ENCODE measurements at regions not wholly inside any gene's neighbourhood (a gene's known extent, or its start where the extent isn't known, plus 50 kb on each side); places are given as distances from the start of the nearest gene placed in this dataset.
A peak's percentile ranks its signal among the peaks of the same experiment; 100 is the strongest.

GRCh38 chr10:98326621-98327027 is 58.6 kb upstream of the LOXL4 start:
- no peak overlapping the region for H3K27ac ChIP-seq (ENCODE audit: extremely low read length, insufficient read depth, low read length)
- in situ Hi-C loops (cut with HindIII; ENCODE audit: extremely low pct_ligation_motif_present, low pct_unique_long_range_greater_than_20kb) (no loop called here), intact Hi-C loops (cut with micrococcal nuclease; ENCODE audit: unreplicated experiment) (no loop called here)
- no peaks in the 10 kb centered on the region; the same call in 1 of the 2 replicates for H3K9me3 ChIP-seq (ENCODE audit: low read length)
- FAIRE-seq (no peak), DNase-seq (ENCODE audit: low spot score) (no peak), ATAC-seq (0 out of 3 replicates have a peak, but pooled peaks have one; percentile 19)
- ChIA-PET POLR2A (no interaction called here), CTCF (ENCODE audit: low intra/inter-chr PET ratio, low total read pairs) (no interaction called here)
- H3K36me3 ChIP-seq (replicated peaks in 1 of 2; ENCODE audit: control insufficient read depth in 1 of 2, insufficient read depth in 2 of 2, low read length in 2 of 2), result no peaks in the 10 kb centered on the region
- no peak for TF ChIP-seq CENPBD1 (CRISPR knock-in tag; IDR thresholded peaks at IDR 0.05; ENCODE audit: borderline replicate concordance, low read depth)
- no peak for TF ChIP-seq RBM39 (IDR thresholded peaks at IDR 0.05; ENCODE audit: low read depth, low read length, poor library complexity, severe bottlenecking)
- no peak for TF ChIP-seq CREB3 (CRISPR knock-in tag; IDR thresholded peaks at IDR 0.05)
- TF ChIP-seq ZC3H13 (CRISPR knock-in tag; IDR thresholded peaks at IDR 0.05), result no peak
- no peak for TF ChIP-seq ZNF672 (CRISPR knock-in tag; IDR thresholded peaks at IDR 0.05)
- no peak for TF ChIP-seq AGO2 (optimal IDR thresholded peaks at IDR 0.05; ENCODE audit: low read depth, low read length)
- TF ChIP-seq HMGXB3 (CRISPR knock-in tag; IDR thresholded peaks at IDR 0.05; ENCODE audit: borderline replicate concordance), result no peak
- no peak for TF ChIP-seq MYC (CRISPR knock-in tag; IDR thresholded peaks at IDR 0.05; ENCODE audit: borderline replicate concordance)
- no peak for TF ChIP-seq SMYD3 (CRISPR knock-in tag; IDR thresholded peaks at IDR 0.05)
- TF ChIP-seq ZNF800 (CRISPR knock-in tag; IDR thresholded peaks at IDR 0.05), result no peak
- no peak for TF ChIP-seq NFE2L1 (CRISPR knock-in tag; IDR thresholded peaks at IDR 0.05; ENCODE audit: borderline replicate concordance)
- no peak for TF ChIP-seq HNRNPUL1 (IDR thresholded peaks at IDR 0.05; ENCODE audit: low read depth, low read length)
- no peak for TF ChIP-seq NR2F1 (CRISPR knock-in tag; IDR thresholded peaks at IDR 0.05)
- TF ChIP-seq YEATS2 (CRISPR knock-in tag; IDR thresholded peaks at IDR 0.05; ENCODE audit: borderline replicate concordance), result no peak
- TF ChIP-seq CCAR2 (optimal IDR thresholded peaks at IDR 0.05; ENCODE audit: low read depth, low read length), result no peak
- TF ChIP-seq RAD21 (CRISPR knock-in tag; IDR thresholded peaks at IDR 0.05), result no peak
- TF ChIP-seq PHF21A (CRISPR knock-in tag; IDR thresholded peaks at IDR 0.05), result no peak
- peaks cover 7 to 43% of the 10 kb centered on the region in 2 experiments; a peak in 3 of 5 replicates for H3K27me3 ChIP-seq (ENCODE audit: control insufficient read depth in 1 of 2, insufficient read depth in 2 of 2, low read length in 2 of 2)
- no peak overlapping the region for H3K9ac ChIP-seq (ENCODE audit: insufficient read depth, low read depth, low read length)
- WGBS (ENCODE audit: low lambda C conversion rate), result under 1% methylated on average over 14 of the region's 15 CpGs
- BruUV-seq (replicated peaks), result no TSS peak
- no peak overlapping the region for H3K4me2 ChIP-seq (ENCODE audit: low read depth, low read length)
- no peaks in the 10 kb centered on the region for H4K20me1 ChIP-seq (ENCODE audit: insufficient read depth, low read length)
- no peak overlapping the region for H2AFZ ChIP-seq (ENCODE audit: low read length)
- H3K79me2 ChIP-seq (ENCODE audit: insufficient read depth, low read length), result no peaks in the 10 kb centered on the region
- no peak overlapping the region for H3K4me3 ChIP-seq (replicated peaks in 1 of 3; ENCODE audit: insufficient read depth in 1 of 3, low read depth in 2 of 3, low read length in 3 of 3)
- H3K4me1 ChIP-seq (ENCODE audit: insufficient read depth, low read length), result no peaks in the 10 kb centered on the region

All from HepG2 (cell line).